Peyer's patch (tissue), 4 donors: ENCODE measurements at regions not wholly inside any gene's neighbourhood (a gene's known extent, or its start where the extent isn't known, plus 50 kb on each side); places are given as distances from the start of the nearest gene placed in this dataset.

Experiments used
- DNase-seq, 3 donors: peaks; one replicate each; pipeline ENCODE4 v3.0.0-alpha.2; 2017 to 2019
- H3K27ac ChIP-seq, 4 donors: fragments of 200-600 bp; sonication (generic); one replicate each; pipeline ENCODE4 v1.5.1; 2016 to 2019
- H3K27me3 ChIP-seq, 2 donors: fragments of 200-600 bp; sonication (generic); one replicate each; pipeline ENCODE4 v1.5.1; 2019
- H3K36me3 ChIP-seq, 3 donors: fragments of 200-600 bp; sonication (generic); one replicate each; pipeline ENCODE4 v1.5.1; 2016 to 2019
- H3K4me1 ChIP-seq, 4 donors: fragments of 200-600 bp; sonication (generic); one replicate each; pipeline ENCODE4 v1.5.1; 2016 to 2019
- H3K4me3 ChIP-seq, 4 donors: fragments of 200-600 bp; sonication (generic); 1 replicate in 3 of 4; 2 replicates in 1 of 4; pipeline ENCODE4 v1.5.1; 2016 to 2019; ENCODE audit warnings: mild to moderate bottlenecking in 1 of 4
- H3K9me3 ChIP-seq, 4 donors: fragments of 200-600 bp; sonication (generic); one replicate each; pipeline ENCODE4 v1.5.1; 2016 to 2019; ENCODE audit warnings: mild to moderate bottlenecking in 1 of 4
- CTCF ChIP-seq, 6 experiments: fragments of 450-650 bp in 4 of 6; fragments of 200-600 bp in 2 of 6; sonication (generic) in 1 of 6; IDR thresholded peaks; one replicate each; pipeline ENCODE4 v1.5.1; 2017 to 2019; ENCODE audit warnings: antibody characterized with exemption in 6 of 6, mild to moderate bottlenecking in 3 of 6, moderate library complexity in 1 of 6
- POLR2A ChIP-seq, 2 donors: fragments of 450-650 bp; IDR thresholded peaks; one replicate each; pipeline ENCODE4 v1.5.1; 2017; ENCODE audit warnings: antibody characterized with exemption in 2 of 2, mild to moderate bottlenecking in 2 of 2, moderate library complexity in 2 of 2

DNA sequence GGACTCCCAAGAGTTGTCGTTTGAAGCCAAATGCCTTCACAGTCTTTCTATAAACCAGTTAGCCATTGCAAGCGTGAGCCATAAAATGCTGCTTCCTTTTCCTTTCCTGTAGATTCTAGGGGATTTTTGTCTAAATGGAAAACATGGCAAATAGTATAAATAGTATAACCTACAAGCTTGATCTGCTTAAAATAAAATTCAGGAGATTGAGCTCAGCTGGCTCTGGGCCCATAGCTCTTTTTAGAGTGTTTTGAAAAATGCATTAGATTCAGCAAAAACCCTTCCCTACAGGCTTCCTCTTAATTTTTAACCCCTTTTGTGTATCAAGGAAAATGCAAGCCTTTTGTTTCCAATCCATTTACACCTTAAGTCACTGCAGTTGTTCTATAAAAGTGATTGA lies 190.1 kb upstream of the GDF10 start:
- no peak for TF ChIP-seq CTCF (IDR thresholded peaks at IDR 0.05)
- TF ChIP-seq POLR2A (IDR thresholded peaks at IDR 0.05): no peak
- no peak for DNase-seq
- no peaks in the 10 kb centered on the region for H3K4me1 ChIP-seq
- H3K27me3 ChIP-seq: no peaks in the 10 kb centered on the region
- H3K36me3 ChIP-seq: no peaks in the 10 kb centered on the region
- no peaks in the 10 kb centered on the region for H3K9me3 ChIP-seq
- no peak overlapping the region for H3K4me3 ChIP-seq
- no peak overlapping the region for H3K27ac ChIP-seq

GRCh38 chr10:47111329-47111862 lies 188.6 kb upstream of the GDF10 start:
- Histone ChIP-seq H3K27ac (no peak overlapping the region), H3K9me3 (no peaks in the 10 kb centered on the region), H3K36me3 (no peaks in the 10 kb centered on the region), H3K27me3 (no peaks in the 10 kb centered on the region), H3K4me1 (no peaks in the 10 kb centered on the region), H3K4me3 (no peak overlapping the region)
- DNase-seq: no peak
- TF ChIP-seq CTCF (IDR thresholded peaks at IDR 0.05): no peak
- TF ChIP-seq POLR2A (IDR thresholded peaks at IDR 0.05): no peak

GRCh38 chr10:47112612-47113011 lies 187.4 kb upstream of the GDF10 start:
- TF ChIP-seq CTCF (IDR thresholded peaks at IDR 0.05) (no peak), POLR2A (IDR thresholded peaks at IDR 0.05) (no peak)
- H3K36me3 ChIP-seq: no peaks in the 10 kb centered on the region
- H3K4me3 ChIP-seq: no peak overlapping the region
- no peaks in the 10 kb centered on the region for H3K27me3 ChIP-seq
- no peak for DNase-seq
- H3K4me1 ChIP-seq: no peaks in the 10 kb centered on the region
- H3K27ac ChIP-seq: no peak overlapping the region
- H3K9me3 ChIP-seq: no peaks in the 10 kb centered on the region

GRCh38 chr10:47113907-47114500 lies 186.0 kb upstream of the GDF10 start:
- no peaks in the 10 kb centered on the region for H3K9me3 ChIP-seq
- H3K36me3 ChIP-seq: no peaks in the 10 kb centered on the region
- no peaks in the 10 kb centered on the region for H3K4me1 ChIP-seq
- no peaks in the 10 kb centered on the region for H3K27me3 ChIP-seq
- DNase-seq: no peak
- no peak overlapping the region for H3K27ac ChIP-seq
- no peak overlapping the region for H3K4me3 ChIP-seq
- no peak for TF ChIP-seq POLR2A (IDR thresholded peaks at IDR 0.05)
- TF ChIP-seq CTCF (IDR thresholded peaks at IDR 0.05): no peak

DNA sequence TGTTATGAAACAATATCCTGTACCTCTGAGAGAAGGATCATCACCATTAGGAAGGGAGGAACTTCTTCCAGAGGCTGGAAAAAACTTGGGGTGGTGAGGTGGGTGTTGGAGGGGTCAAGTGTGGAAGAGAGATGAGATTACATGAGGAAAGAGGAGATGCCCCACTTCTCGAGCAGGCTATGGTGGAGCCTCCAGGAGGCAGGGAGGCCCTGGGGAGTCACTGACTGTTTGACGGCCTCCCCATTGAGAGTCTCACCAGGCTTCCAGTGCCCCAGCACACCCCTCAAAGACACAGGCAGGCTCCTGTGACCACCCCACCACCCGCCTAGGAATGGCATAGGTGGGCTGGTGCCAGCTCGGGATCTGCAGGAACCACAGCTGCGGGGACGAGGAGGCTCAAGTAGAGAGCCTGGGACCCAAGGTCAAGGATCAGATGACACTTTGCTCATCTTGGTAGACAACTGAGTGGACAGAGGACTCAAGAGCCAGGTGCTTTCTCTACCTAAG lies 185.3 kb upstream of the GDF10 start:
- Histone ChIP-seq H3K4me3 (no peak overlapping the region), H3K27ac (no peak overlapping the region), H3K36me3 (no peaks in the 10 kb centered on the region), H3K4me1 (no peaks in the 10 kb centered on the region), H3K27me3 (no peaks in the 10 kb centered on the region), H3K9me3 (no peaks in the 10 kb centered on the region)
- TF ChIP-seq POLR2A (IDR thresholded peaks at IDR 0.05): no peak
- no peak for TF ChIP-seq CTCF (IDR thresholded peaks at IDR 0.05)
- DNase-seq: no peak
